K562 (cell line): ENCODE measurements at regions not wholly inside any gene's neighbourhood (a gene's known extent, or its start where the extent isn't known, plus 50 kb on each side); places are given as distances from the start of the nearest gene placed in this dataset.

Experiments used
- ATAC-seq: fragments of 200-7000 bp; cut with Tn5 transposase; 3 replicates; pipeline ENCODE4 v1.9.1; 2020; ENCODE audit warnings: moderate library complexity
- BruUV-seq: library from RNA; stranded (reverse); fragments of 400-500 nt; replicated peaks from 2 replicates; lab custom pipeline; 2021; lab: Mats Ljungman, UMichigan
- CTCF ChIA-PET: fragments of 300-600 bp; formaldehyde crosslinking; extraction: SDS; loops from one replicate; lab custom pipeline; 2021; ENCODE audit warnings: low intra/inter-chr PET ratio; lab: Yijun Ruan, JAX
- POLR2A ChIA-PET: fragments of 300-600, 350-650 bp; sonication (Branson Sonifier 250); formaldehyde crosslinking; extraction: SDS; loops from one replicate; lab custom pipeline; 2021; ENCODE audit warnings: antibody characterized with exemption, inconsistent platforms; lab: Yijun Ruan, JAX
- DNase-seq, 4 experiments: peaks; one replicate each; pipeline versions ENCODE4 v3.0.0 to v3.0.0-alpha.2; 2011 to 2018; ENCODE audit warnings: low spot score in 3 of 4, mixed read lengths in 3 of 4; ENCODE audit errors: extremely low read depth in 1 of 4
- FAIRE-seq: peaks from 2 replicates; lab custom pipeline; 2011; peaks lifted over from hg19 to GRCh38; lab: Jason Lieb, UNC
- H2AFZ ChIP-seq: 2 replicates; pipeline ENCODE4 v1.6.0; 2011; ENCODE audit warnings: low read depth, low read length, control low read depth, inconsistent platforms
- H3K27ac ChIP-seq: fragments of 200-600 bp; 3 replicates; pipeline ENCODE4 v1.8.0; 2011; ENCODE audit warnings: low read depth, mild to moderate bottlenecking, control low read depth, inconsistent platforms, low read length, moderate library complexity, mixed read lengths; ENCODE audit errors: extremely low read depth
- H3K27me3 ChIP-seq, 2 experiments: fragments of 300-600 bp in 1 of 2; 2 replicates in 1 of 2; 3 replicates in 1 of 2; pipeline versions ENCODE4 v1.6.0 to v1.8.0; 2011; ENCODE audit warnings: inconsistent platforms in 2 of 2, low read length in 2 of 2, mild to moderate bottlenecking in 1 of 2, mixed read lengths in 1 of 2, moderate library complexity in 1 of 2; ENCODE audit not compliant: control insufficient read depth in 2 of 2, insufficient read depth in 2 of 2
- H3K36me3 ChIP-seq: fragments of 300-600 bp; 3 replicates; pipeline ENCODE4 v1.8.0; 2011; ENCODE audit warnings: mild to moderate bottlenecking, low read length, inconsistent platforms; ENCODE audit not compliant: control insufficient read depth, insufficient read depth
- H3K4me1 ChIP-seq, 2 experiments: fragments of 200-600 bp in 1 of 2; replicated peaks in 1 of 2; 2 replicates in 1 of 2; 3 replicates in 1 of 2; pipeline versions ENCODE4 v1.5.1 to v1.8.0; 2011; ENCODE audit warnings: inconsistent platforms in 2 of 2, low read length in 2 of 2, mild to moderate bottlenecking in 1 of 2, mixed read lengths in 1 of 2, moderate library complexity in 1 of 2; ENCODE audit not compliant: control insufficient read depth in 2 of 2, insufficient read depth in 2 of 2
- H3K4me2 ChIP-seq: 2 replicates; pipeline ENCODE4 v1.6.1; 2011; ENCODE audit warnings: low read length, control low read depth, inconsistent platforms, mixed read lengths; ENCODE audit not compliant: insufficient read depth
- H3K4me3 ChIP-seq: fragments of 200-600 bp; sonication (generic), shearing (Covaris generic); 2 replicates; pipeline ENCODE4 v1.5.1; 2016; ENCODE audit warnings: control low read depth, inconsistent platforms
- H3K79me2 ChIP-seq: fragments of 200-600 bp; 3 replicates; pipeline ENCODE4 v1.8.0; 2011; ENCODE audit warnings: low read length, inconsistent platforms; ENCODE audit not compliant: control insufficient read depth, insufficient read depth
- H3K9ac ChIP-seq, 2 experiments: 2 replicates each; pipeline versions ENCODE4 v1.6.0 to v1.6.1; 2011; ENCODE audit warnings: low read depth in 2 of 2, low read length in 2 of 2, control low read depth in 1 of 2, inconsistent platforms in 1 of 2, mild to moderate bottlenecking in 1 of 2, mixed read lengths in 1 of 2; ENCODE audit not compliant: insufficient read depth in 1 of 2
- H3K9me1 ChIP-seq: one replicate; pipeline ENCODE4 v1.6.0; 2011; ENCODE audit warnings: inconsistent platforms, mild to moderate bottlenecking, low read length, moderate library complexity; ENCODE audit not compliant: control insufficient read depth, insufficient read depth
- H3K9me3 ChIP-seq: replicated peaks from 2 replicates; pipeline ENCODE4 v1.5.1; 2011; ENCODE audit warnings: low read depth, low read length, inconsistent platforms; ENCODE audit not compliant: control insufficient read depth, insufficient read depth
- H4K20me1 ChIP-seq: replicated peaks from 2 replicates; pipeline ENCODE4 v1.6.1; 2011; ENCODE audit warnings: low read length, inconsistent platforms, mixed read lengths; ENCODE audit not compliant: control insufficient read depth, insufficient read depth
- ARID2 ChIP-seq: fragments of 450-650 bp; IDR thresholded peaks from 2 replicates; pipeline ENCODE4 v1.6.1; 2017; ENCODE audit warnings: antibody characterized with exemption, mild to moderate bottlenecking
- CXXC5 ChIP-seq: fragments of 250-450 bp; sonication (Bioruptor Pico); IDR thresholded peaks from 2 replicates; pipeline ENCODE4 v1.8.0; 2022; ENCODE audit warnings: inconsistent platforms, mild to moderate bottlenecking, moderate library complexity
- FOXA3 ChIP-seq, 2 experiments: fragments of 450-650 bp in 1 of 2; sonication (generic) in 1 of 2; formaldehyde crosslinking; IDR thresholded peaks in 1 of 2; conservative IDR thresholded peaks in 1 of 2; 2 replicates each; pipeline versions ENCODE4 v1.4.0 to v1.8.0; 2020 to 2022; ENCODE audit warnings: mild to moderate bottlenecking in 2 of 2, missing genetic modification reagents in 1 of 2
- IRF9 ChIP-seq: fragments of 450-650 bp; IDR thresholded peaks from 2 replicates; pipeline ENCODE4 v1.6.1; 2016; ENCODE audit warnings: missing biosample characterization, missing genetic modification characterization
- LARP7 ChIP-seq: fragments of 450-650 bp; IDR thresholded peaks from 2 replicates; pipeline ENCODE4 v1.6.1; 2016
- PHB ChIP-seq: fragments of 250-450 bp; sonication (Bioruptor Pico); IDR thresholded peaks from 2 replicates; pipeline ENCODE4 v1.5.0; 2021
- POLR2H ChIP-seq: IDR thresholded peaks from 2 replicates; pipeline ENCODE4 v1.6.1; 2016; ENCODE audit warnings: missing genetic modification characterization, low read depth, mild to moderate bottlenecking, control low read depth, missing compliant biosample characterization, moderate library complexity
- SMARCA4 ChIP-seq: fragments of 450-650 bp; IDR thresholded peaks from 2 replicates; pipeline ENCODE4 v1.6.1; 2016
- ZKSCAN1 ChIP-seq: fragments of 150-350 bp; IDR thresholded peaks from 2 replicates; pipeline ENCODE4 v1.6.1; 2016; ENCODE audit warnings: low read depth, low read length
- WGBS: fragments of 100-300 bp; shearing (Covaris generic); methylation state at CpG from one replicate; pipeline ENCODE4 v1.1.6; 2016; ENCODE audit warnings: low coverage, mixed read lengths; ENCODE audit not compliant: insufficient coverage; ENCODE audit errors: missing lambda C conversion rate; 5-methylcytosine and 5-hydroxymethylcytosine counted together
- in situ Hi-C: fragments of 300-500 bp; cut with MboI; formaldehyde crosslinking; loops from 4 replicates; pipeline ENCODE4 v1.15.0; 2018; ENCODE audit warnings: inconsistent platforms, mixed read lengths
- intact Hi-C: fragments of 100-400 bp; cut with micrococcal nuclease; formaldehyde crosslinking; loops from 2 replicates; pipeline ENCODE4 v1.14.2; 2022

GRCh38 chr3:116639641-116640040, 69.9 kb upstream of the TUSC7 start:
- H3K4me3 ChIP-seq, result no peak overlapping the region
- no peaks in the 10 kb centered on the region for H3K79me2 ChIP-seq
- in situ Hi-C loops, result no loop called here
- BruUV-seq, result no TSS peak
- CTCF ChIA-PET, result no interaction called here
- H2AFZ ChIP-seq, result no peak overlapping the region
- no peaks in the 10 kb centered on the region for H3K4me1 ChIP-seq
- DNase-seq, result no peak
- no peaks in the 10 kb centered on the region for H3K27me3 ChIP-seq
- no peaks in the 10 kb centered on the region for H3K9me1 ChIP-seq
- H3K9ac ChIP-seq, result no peak overlapping the region
- H4K20me1 ChIP-seq, result no peaks in the 10 kb centered on the region
- POLR2A ChIA-PET, result no interaction called here
- H3K9me3 ChIP-seq, result no peaks in the 10 kb centered on the region
- TF ChIP-seq ZKSCAN1 (no peak), FOXA3 (CRISPR knock-in tag; conservative IDR thresholded peaks at IDR 0.05 in 1 of 2, IDR thresholded peaks at IDR 0.05 in 1 of 2) (no peak), IRF9 (tag) (no peak), CXXC5 (CRISPR knock-in tag) (no peak)
- FAIRE-seq, result no peak
- no peak for ATAC-seq
- no peak overlapping the region for H3K4me2 ChIP-seq
- no peak overlapping the region for H3K27ac ChIP-seq
- no peaks in the 10 kb centered on the region for H3K36me3 ChIP-seq
- intact Hi-C loops, result no loop called here
- WGBS, result 4% methylated on average over 2 of the region's 2 CpGs

- no peak overlapping the region for H2AFZ ChIP-seq
- intact Hi-C loops (no loop called here), in situ Hi-C loops (no loop called here)
- no peaks in the 10 kb centered on the region for H3K9me3 ChIP-seq
- no peaks in the 10 kb centered on the region for H3K9me1 ChIP-seq
- 0% methylated on average over 3 of the region's 3 CpGs for WGBS
- no peaks in the 10 kb centered on the region for H4K20me1 ChIP-seq
- no peak overlapping the region for H3K4me2 ChIP-seq
- no peaks in the 10 kb centered on the region for H3K36me3 ChIP-seq
- no peaks in the 10 kb centered on the region for H3K79me2 ChIP-seq
- DNase-seq (no peak), FAIRE-seq (no peak), ATAC-seq (no peak)
- CTCF ChIA-PET, result no interaction called here
- H3K27me3 ChIP-seq, result no peaks in the 10 kb centered on the region
- H3K4me3 ChIP-seq, result no peak overlapping the region
- no peak overlapping the region for H3K27ac ChIP-seq
- H3K4me1 ChIP-seq, result no peaks in the 10 kb centered on the region
- POLR2A ChIA-PET, result no interaction called here
- no TSS peak for BruUV-seq
- no peak overlapping the region for H3K9ac ChIP-seq
- TF ChIP-seq IRF9 (tag) (no peak), LARP7 (no peak), SMARCA4 (no peak), POLR2H (tag) (no peak), PHB (CRISPR knock-in tag) (no peak), ARID2 (no peak)
Measured at GRCh38 chr3:116640109-116640508, 69.5 kb upstream of the TUSC7 start.
